GM13977 (cell line): ENCODE measurements at regions not wholly inside any gene's neighbourhood (a gene's known extent, or its start where the extent isn't known, plus 50 kb on each side); places are given as distances from the start of the nearest gene placed in this dataset.

Experiments used
- DNase-seq: peaks from one replicate; pipeline ENCODE4 v3.0.0; 2012; ENCODE audit warnings: low spot score
- in situ Hi-C: fragments of 300-500 bp; cut with MboI; formaldehyde crosslinking; loops from one replicate; pipeline ENCODE4 v1.12.0; 2022; ENCODE audit warnings: low sequenced_read_pairs, low pct_unique_long_range_greater_than_20kb, mixed read lengths, inconsistent platforms; ENCODE audit not compliant: unreplicated experiment
- TF ChIP-seq, protein P1 (sequence below): IDR thresholded peaks from 2 replicates; pipeline ENCODE4 v1.5.1; 2012; ENCODE audit warnings: mild to moderate bottlenecking, control low read depth; ENCODE audit not compliant: insufficient read depth; ENCODE audit errors: extremely low read depth, missing control alignments

DNA sequence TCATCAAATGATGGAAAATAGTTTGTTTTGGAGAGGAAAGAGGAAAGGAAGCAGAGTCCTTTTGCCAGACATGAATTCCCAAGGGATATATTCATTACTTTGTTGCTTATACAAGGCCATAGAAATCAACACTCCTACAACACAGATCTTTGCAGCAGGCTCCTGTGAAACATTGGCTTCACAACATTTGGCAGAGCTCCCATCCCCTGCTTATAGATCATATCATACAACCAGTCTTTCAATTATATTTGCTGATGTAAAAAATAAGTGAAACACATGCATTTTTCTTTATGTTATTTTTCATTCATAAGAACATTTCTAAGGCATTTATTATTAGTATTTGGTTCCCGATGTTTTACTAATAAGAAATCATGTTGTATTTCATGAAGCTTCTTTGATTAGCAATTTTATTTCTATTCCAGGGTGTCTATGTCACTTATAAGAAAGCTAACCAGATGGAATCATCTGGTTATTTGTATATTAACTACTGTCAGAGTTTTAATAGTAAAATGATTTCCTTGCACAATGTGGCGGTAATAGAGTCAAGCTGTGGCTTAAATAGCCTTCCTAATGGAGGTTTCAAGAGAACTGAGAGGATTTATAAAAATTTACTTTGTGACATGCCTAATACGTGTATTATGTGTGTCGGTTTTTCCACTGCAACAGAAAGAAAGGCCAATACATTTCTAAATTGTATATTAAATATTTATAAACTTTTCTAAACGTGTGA, 470.3 kb upstream of the NCAM2 start:
- TF ChIP-seq, protein P1, sequence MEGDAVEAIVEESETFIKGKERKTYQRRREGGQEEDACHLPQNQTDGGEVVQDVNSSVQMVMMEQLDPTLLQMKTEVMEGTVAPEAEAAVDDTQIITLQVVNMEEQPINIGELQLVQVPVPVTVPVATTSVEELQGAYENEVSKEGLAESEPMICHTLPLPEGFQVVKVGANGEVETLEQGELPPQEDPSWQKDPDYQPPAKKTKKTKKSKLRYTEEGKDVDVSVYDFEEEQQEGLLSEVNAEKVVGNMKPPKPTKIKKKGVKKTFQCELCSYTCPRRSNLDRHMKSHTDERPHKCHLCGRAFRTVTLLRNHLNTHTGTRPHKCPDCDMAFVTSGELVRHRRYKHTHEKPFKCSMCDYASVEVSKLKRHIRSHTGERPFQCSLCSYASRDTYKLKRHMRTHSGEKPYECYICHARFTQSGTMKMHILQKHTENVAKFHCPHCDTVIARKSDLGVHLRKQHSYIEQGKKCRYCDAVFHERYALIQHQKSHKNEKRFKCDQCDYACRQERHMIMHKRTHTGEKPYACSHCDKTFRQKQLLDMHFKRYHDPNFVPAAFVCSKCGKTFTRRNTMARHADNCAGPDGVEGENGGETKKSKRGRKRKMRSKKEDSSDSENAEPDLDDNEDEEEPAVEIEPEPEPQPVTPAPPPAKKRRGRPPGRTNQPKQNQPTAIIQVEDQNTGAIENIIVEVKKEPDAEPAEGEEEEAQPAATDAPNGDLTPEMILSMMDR = no peak
- in situ Hi-C loops = no loop called here
- DNase-seq = no peak

DNA sequence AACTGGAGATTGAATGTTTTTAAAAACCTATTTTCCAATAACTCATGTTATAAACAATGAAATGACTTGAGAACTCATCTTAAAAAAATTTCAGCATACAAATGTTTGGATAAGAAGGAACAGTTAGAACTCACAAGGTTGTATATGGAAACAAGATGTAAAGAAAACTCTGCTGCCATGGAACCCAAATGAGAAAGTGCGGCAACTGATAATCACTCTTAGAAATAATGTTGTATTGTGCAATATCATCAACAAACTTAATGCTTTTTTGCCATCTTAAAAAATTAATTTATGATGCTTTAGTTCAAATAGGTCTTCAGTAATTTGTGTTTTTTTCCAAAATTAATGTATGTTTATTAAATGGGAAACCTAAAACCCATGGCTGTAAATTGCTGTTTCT, 461.1 kb upstream of the NCAM2 start:
- TF ChIP-seq, protein P1 = no peak
- in situ Hi-C loops = no loop called here
- DNase-seq = no peak

DNA sequence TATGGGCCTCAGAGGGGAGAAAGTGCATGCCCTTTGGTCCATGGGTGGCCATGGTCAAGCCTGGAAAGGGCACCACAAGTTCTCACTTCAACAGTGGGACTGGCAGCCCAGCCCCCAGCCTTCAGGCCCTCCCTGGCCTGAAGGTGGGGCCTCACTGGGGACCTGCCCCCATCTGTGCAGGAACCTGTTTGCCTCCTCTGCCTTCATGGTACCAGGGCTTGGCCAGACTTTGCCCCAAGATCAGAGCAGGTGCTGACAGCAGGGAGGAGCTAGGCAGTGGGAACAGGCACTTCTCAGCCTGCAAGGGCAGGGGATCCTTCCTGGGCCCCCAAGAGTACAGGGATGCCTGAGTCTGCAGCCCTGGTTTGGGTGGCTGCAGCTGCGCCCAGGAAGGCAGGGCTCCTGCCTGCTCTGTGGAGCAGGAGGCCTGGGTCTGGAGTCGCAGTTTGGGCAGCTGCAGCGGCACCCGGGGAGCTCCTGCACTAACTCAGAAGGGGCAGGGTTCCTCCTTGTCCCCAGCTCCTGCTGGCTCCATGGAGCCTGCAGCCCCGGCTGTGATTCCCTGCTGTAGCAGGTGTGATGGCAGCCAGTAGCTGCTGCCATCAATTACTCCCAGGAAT, 460.1 kb upstream of the NCAM2 start:
- in situ Hi-C loops = no loop called here
- TF ChIP-seq, protein P1 = no peak
- no peak for DNase-seq

DNA sequence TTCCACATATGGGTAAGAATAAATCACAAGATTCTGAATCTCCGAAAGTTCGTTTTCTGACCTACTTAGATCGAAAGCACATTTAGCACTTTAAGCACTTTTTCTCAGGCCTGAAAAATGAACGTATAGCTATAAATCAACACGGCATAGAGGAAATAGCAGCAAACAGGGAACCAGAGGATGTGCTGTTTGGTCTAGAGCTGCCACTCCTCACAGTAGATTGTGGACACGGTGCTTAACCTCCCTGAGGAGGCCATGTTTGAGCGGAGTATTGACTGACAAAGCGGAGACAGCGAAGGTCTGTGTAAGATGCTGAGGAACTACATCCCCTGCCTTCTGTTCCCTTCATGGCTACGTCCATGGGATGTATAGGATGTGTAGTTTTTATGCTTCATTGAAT, 452.8 kb upstream of the NCAM2 start:
- TF ChIP-seq, protein P1 = no peak
- DNase-seq = no peak
- in situ Hi-C loops = no loop called here

DNA sequence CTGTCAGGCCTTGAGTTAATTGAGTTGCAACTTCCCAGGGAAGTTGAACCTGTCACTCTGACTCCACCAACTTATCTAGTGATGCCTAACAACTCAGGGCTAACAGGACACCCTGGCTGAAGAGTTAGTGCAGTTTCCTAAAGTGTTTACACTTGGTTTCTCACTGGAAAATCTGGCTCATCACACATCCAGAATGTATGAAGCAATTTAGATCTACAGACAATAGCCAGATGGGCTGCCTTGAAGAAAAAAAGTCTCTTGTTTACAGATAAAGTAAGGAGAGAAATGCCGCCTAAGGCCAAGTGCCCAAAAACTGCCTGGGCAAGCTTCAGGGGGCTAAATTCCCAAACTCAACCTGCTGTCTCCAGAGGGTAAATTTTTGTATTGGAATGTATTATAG, 446.3 kb upstream of the NCAM2 start:
- TF ChIP-seq, protein P1 = no peak
- DNase-seq = no peak
- in situ Hi-C loops = no loop called here

DNA sequence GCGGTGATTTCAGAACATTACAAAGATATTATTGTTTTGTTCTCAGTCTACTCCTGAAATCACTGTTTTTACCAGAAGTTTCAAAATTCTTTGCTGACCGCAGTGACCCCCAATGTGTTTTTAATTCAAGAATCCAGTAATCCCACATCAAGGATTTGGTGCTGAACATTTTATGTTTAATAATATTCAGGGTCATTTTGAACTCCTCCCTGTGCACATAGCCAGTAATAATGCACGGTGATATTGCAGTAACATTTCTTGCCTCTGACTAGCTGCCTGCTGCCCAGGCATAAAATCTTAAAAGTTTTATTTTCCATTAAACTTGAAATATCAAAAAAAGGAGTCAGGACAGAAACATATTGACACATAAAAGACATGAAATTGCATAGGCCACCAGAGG, 443.4 kb upstream of the NCAM2 start:
- in situ Hi-C loops = no loop called here
- TF ChIP-seq, protein P1 = no peak

DNA sequence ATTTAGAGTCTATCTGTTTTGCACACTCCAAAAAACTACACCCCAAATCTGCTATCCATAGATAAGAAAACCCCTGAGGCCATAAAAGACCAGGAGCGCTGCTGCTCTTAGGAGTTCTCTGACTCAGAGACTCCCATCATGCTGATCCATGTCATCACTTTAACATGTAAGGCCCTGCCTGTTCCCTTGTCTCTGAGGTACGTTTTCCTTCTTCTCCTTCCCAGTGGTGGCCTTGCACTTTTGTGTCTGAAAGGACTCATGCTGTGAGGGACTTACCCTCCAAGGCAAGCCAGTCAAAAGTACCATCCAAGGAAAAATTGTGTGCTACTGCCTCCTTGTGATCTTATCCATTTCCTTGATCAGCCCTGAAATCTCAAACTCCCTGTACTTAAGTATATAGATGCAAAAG, 427.4 kb upstream of the NCAM2 start:
- TF ChIP-seq, protein P1 = no peak
- no peak for DNase-seq
- in situ Hi-C loops = no loop called here

More for the DNA sequence above, 443.4 kb upstream of the NCAM2 start:
- no peak for DNase-seq
